Neural cell (in vitro differentiated cells): ENCODE measurements at regions not wholly inside any gene's neighbourhood (a gene's known extent, or its start where the extent isn't known, plus 50 kb on each side); places are given as distances from the start of the nearest gene placed in this dataset.
A peak's percentile ranks its signal among the peaks of the same experiment; 100 is the strongest.

Source experiments
- H2AFZ ChIP-seq: fragments of 200-600, 300-800 bp; sonication (generic), shearing (Covaris generic); 2 replicates; pipeline ENCODE4 v1.6.0; 2014; ENCODE audit warnings: low read depth, mild to moderate bottlenecking, antibody characterized with exemption, low read length, moderate library complexity
- H3F3A ChIP-seq: fragments of 200-600 bp; shearing (Covaris generic); 2 replicates; pipeline ENCODE4 v1.6.1; 2016; ENCODE audit warnings: mild to moderate bottlenecking, moderate library complexity, mixed read lengths, antibody characterized with exemption, low read length; ENCODE audit not compliant: insufficient read depth, poor library complexity, severe bottlenecking
- H3K27ac ChIP-seq: fragments of 200-600, 300-800 bp; sonication (generic), shearing (Covaris generic); 2 replicates; pipeline ENCODE4 v1.5.1; 2014; ENCODE audit warnings: mild to moderate bottlenecking, low read length, moderate library complexity
- H3K27me3 ChIP-seq: fragments of 300-800, 200-600 bp; sonication (generic), shearing (Covaris generic); 2 replicates; pipeline ENCODE4 v1.6.0; 2014; ENCODE audit warnings: mild to moderate bottlenecking, low read depth, low read length, moderate library complexity; ENCODE audit not compliant: insufficient read depth
- H3K36me3 ChIP-seq: fragments of 300-800, 200-600 bp; sonication (generic), shearing (Covaris generic); 2 replicates; pipeline ENCODE4 v1.5.1; 2014; ENCODE audit warnings: mild to moderate bottlenecking, antibody characterized with exemption, low read length, moderate library complexity; ENCODE audit not compliant: insufficient read depth
- H3K4me2 ChIP-seq: fragments of 300-800, 200-600 bp; sonication (generic), shearing (Covaris generic); 2 replicates; pipeline ENCODE4 v1.6.0; 2014; ENCODE audit warnings: mild to moderate bottlenecking, low read length
- H3K4me3 ChIP-seq: fragments of 300-800, 200-600 bp; sonication (generic), shearing (Covaris generic); 2 replicates; pipeline ENCODE4 v1.5.1; 2014; ENCODE audit warnings: mild to moderate bottlenecking, low read length, moderate library complexity
- H3K79me2 ChIP-seq: fragments of 200-600 bp; shearing (Covaris generic); replicated peaks from 2 replicates; pipeline ENCODE4 v1.6.0; 2014; ENCODE audit warnings: mild to moderate bottlenecking, low read length, moderate library complexity; ENCODE audit not compliant: insufficient read depth
- H3K9ac ChIP-seq: fragments of 300-800, 200-600 bp; sonication (generic), shearing (Covaris generic); 2 replicates; pipeline ENCODE4 v1.6.1; 2016; ENCODE audit warnings: mild to moderate bottlenecking, low read length, mixed read lengths
- H3K9me2 ChIP-seq: fragments of 200-600 bp; shearing (Covaris generic); 2 replicates; pipeline ENCODE4 v1.6.1; 2016; ENCODE audit warnings: mild to moderate bottlenecking, low read length, mixed read lengths; ENCODE audit not compliant: insufficient read depth
- H3K9me3 ChIP-seq: fragments of 200-600, 300-800 bp; sonication (generic), shearing (Covaris generic); 2 replicates; pipeline ENCODE4 v1.6.1; 2016; ENCODE audit warnings: mild to moderate bottlenecking, mixed run types, low read length, moderate library complexity, mixed read lengths
- H4K20me1 ChIP-seq: fragments of 200-600 bp; shearing (Covaris generic); 2 replicates; pipeline ENCODE4 v1.6.1; 2016; ENCODE audit warnings: mild to moderate bottlenecking, mixed run types; ENCODE audit not compliant: insufficient read depth
- CTCF ChIP-seq: fragments of 450-650 bp; IDR thresholded peaks from 2 replicates; pipeline ENCODE4 v1.5.1; 2014; ENCODE audit warnings: antibody characterized with exemption, mild to moderate bottlenecking, moderate library complexity; ENCODE audit not compliant: poor library complexity, severe bottlenecking
- EP300 ChIP-seq: fragments of 450-650 bp; conservative IDR thresholded peaks from 2 replicates; pipeline ENCODE4 v1.6.1; 2014; ENCODE audit warnings: antibody characterized with exemption, mild to moderate bottlenecking, moderate library complexity; ENCODE audit not compliant: poor library complexity, severe bottlenecking
- EZH2 ChIP-seq: fragments of 200-600, 300-800 bp; shearing (Covaris generic), sonication (generic); IDR thresholded peaks from 2 replicates; pipeline ENCODE4 v1.6.1; 2014; ENCODE audit warnings: antibody characterized with exemption, low read length, borderline replicate concordance, mild to moderate bottlenecking; ENCODE audit not compliant: insufficient read depth, poor library complexity, severe bottlenecking
- MXI1 ChIP-seq: fragments of 450-650 bp; conservative IDR thresholded peaks from 2 replicates; pipeline ENCODE4 v1.6.1; 2014; ENCODE audit warnings: antibody characterized with exemption, mild to moderate bottlenecking; ENCODE audit not compliant: poor library complexity, severe bottlenecking
- POLR2AphosphoS5 ChIP-seq: IDR thresholded peaks from 2 replicates; pipeline ENCODE4 v1.6.1; 2012
- SMC3 ChIP-seq: fragments of 450-650 bp; conservative IDR thresholded peaks from 2 replicates; pipeline ENCODE4 v1.6.1; 2014; ENCODE audit warnings: antibody characterized with exemption, mild to moderate bottlenecking, moderate library complexity; ENCODE audit not compliant: poor library complexity
- TAF1 ChIP-seq: IDR thresholded peaks from 2 replicates; pipeline ENCODE4 v1.6.1; 2012; ENCODE audit warnings: low read depth

- no peak overlapping the region for H3K4me3 ChIP-seq
- H2AFZ ChIP-seq = no peak overlapping the region
- TF ChIP-seq POLR2AphosphoS5 = no peak
Observed at GRCh38 chr7:21051865-21052264, 265.2 kb upstream of the SP8 start.

GRCh38 chr7:21054427-21055112 lies 267.9 kb upstream of the SP8 start:
- H4K20me1 ChIP-seq = no peaks in the 10 kb centered on the region
- no peak overlapping the region for H3K9ac ChIP-seq
- H3K27me3 ChIP-seq = no peaks in the 10 kb centered on the region
- no peaks in the 10 kb centered on the region for H3K36me3 ChIP-seq
- H3K79me2 ChIP-seq = no peaks in the 10 kb centered on the region
- no peaks in the 10 kb centered on the region for H3K9me3 ChIP-seq
- no peak overlapping the region for H3K4me2 ChIP-seq
- no peak overlapping the region for H3K4me3 ChIP-seq
- no peaks in the 10 kb centered on the region for H3F3A ChIP-seq
- no peak overlapping the region for H2AFZ ChIP-seq
- TF ChIP-seq POLR2AphosphoS5 (peak; percentile 64), EP300 (peak; percentile 70), SMC3 (no peak)
- H3K9me2 ChIP-seq = no peaks in the 10 kb centered on the region
- H3K27ac ChIP-seq = no peak overlapping the region

More at GRCh38 chr7:21051865-21052264, 265.2 kb upstream of the SP8 start:
- H4K20me1 ChIP-seq = no peaks in the 10 kb centered on the region
- no peaks in the 10 kb centered on the region for H3K79me2 ChIP-seq
- no peak overlapping the region for H3K4me2 ChIP-seq
- no peaks in the 10 kb centered on the region for H3K36me3 ChIP-seq
- H3K27ac ChIP-seq = no peak overlapping the region
- H3K9me2 ChIP-seq = no peaks in the 10 kb centered on the region
- no peak overlapping the region for H3K9ac ChIP-seq
- H3K27me3 ChIP-seq = peaks cover under 1% of the 10 kb centered on the region
- H3K9me3 ChIP-seq = no peaks in the 10 kb centered on the region
- no peaks in the 10 kb centered on the region for H3F3A ChIP-seq

- Histone ChIP-seq H3K27ac (no peak overlapping the region), H3K36me3 (no peaks in the 10 kb centered on the region), H3K9me2 (no peaks in the 10 kb centered on the region), H3K27me3 (no peaks in the 10 kb centered on the region), H3F3A (no peaks in the 10 kb centered on the region), H3K9ac (no peak overlapping the region), H2AFZ (no peak overlapping the region), H3K4me2 (no peak overlapping the region), H3K79me2 (no peaks in the 10 kb centered on the region), H3K9me3 (peaks cover 4% of the 10 kb centered on the region), H3K4me3 (no peak overlapping the region), H4K20me1 (no peaks in the 10 kb centered on the region)
- no peak for TF ChIP-seq CTCF
- TF ChIP-seq EZH2 = no peak
- no peak for TF ChIP-seq EP300
Observed at GRCh38 chr7:21059069-21059468, 272.4 kb upstream of the SP8 start.

- Histone ChIP-seq H2AFZ (no peak overlapping the region), H3K4me2 (no peak overlapping the region), H3F3A (no peaks in the 10 kb centered on the region), H3K36me3 (no peaks in the 10 kb centered on the region), H3K27me3 (no peaks in the 10 kb centered on the region), H4K20me1 (no peaks in the 10 kb centered on the region), H3K79me2 (no peaks in the 10 kb centered on the region), H3K9me2 (no peaks in the 10 kb centered on the region), H3K9ac (no peak overlapping the region), H3K4me3 (no peak overlapping the region), H3K27ac (no peak overlapping the region), H3K9me3 (peaks cover 4% of the 10 kb centered on the region)
- TF ChIP-seq TAF1 (no peak), POLR2AphosphoS5 (no peak), MXI1 (no peak), EZH2 (no peak), EP300 (no peak)
Observed at GRCh38 chr7:21063106-21063505, 276.4 kb upstream of the SP8 start.
